Nephron progenitor cell (in vitro differentiated cells): ENCODE measurements at regions not wholly inside any gene's neighbourhood (a gene's known extent, or its start where the extent isn't known, plus 50 kb on each side); places are given as distances from the start of the nearest gene placed in this dataset.
"Not testable (repeated sequence)": the region's sequence is repeated elsewhere in the genome, so short reads cannot be mapped to it uniquely, and the experiment has no call there.

Experiments
- DNase-seq: peaks from one replicate; pipeline ENCODE4 v3.0.0; 2021
- H3K27ac Mint-ChIP-seq: 2 replicates; pipeline ENCODE4 v1.8.0; 2021; ENCODE audit warnings: mild to moderate bottlenecking, moderate library complexity, mixed read lengths
- H3K27me3 Mint-ChIP-seq: 2 replicates; pipeline ENCODE4 v1.8.0; 2021; ENCODE audit warnings: mild to moderate bottlenecking, low read depth, mixed read lengths; ENCODE audit not compliant: poor library complexity
- H3K36me3 Mint-ChIP-seq: 2 replicates; pipeline ENCODE4 v1.8.0; 2021; ENCODE audit warnings: low read depth, mixed read lengths
- H3K4me1 Mint-ChIP-seq: 2 replicates; pipeline ENCODE4 v1.8.0; 2021; ENCODE audit warnings: mixed read lengths
- H3K4me3 Mint-ChIP-seq: 2 replicates; pipeline ENCODE4 v1.8.0; 2021; ENCODE audit warnings: mild to moderate bottlenecking, moderate library complexity, mixed read lengths
- H3K9me3 Mint-ChIP-seq: 2 replicates; pipeline ENCODE4 v1.8.0; 2021; ENCODE audit warnings: mild to moderate bottlenecking, moderate library complexity, mixed read lengths
- CTCF ChIP-seq: fragments of 200-600 bp; sonication (generic); IDR thresholded peaks from 2 replicates; pipeline ENCODE4 v1.5.0; 2021; ENCODE audit warnings: antibody characterized with exemption

GRCh38 chr16:29250469-29250868 is 156.0 kb downstream of the NPIPB11 start:
- H3K9me3 Mint-ChIP-seq, result peaks cover 26% of the 10 kb centered on the region
- H3K27ac Mint-ChIP-seq, H3K36me3 Mint-ChIP-seq, DNase-seq, H3K4me3 Mint-ChIP-seq: not testable (repeated sequence)
- H3K27me3 Mint-ChIP-seq, result peaks cover 22% of the 10 kb centered on the region
- H3K4me1 Mint-ChIP-seq, result peaks cover 25% of the 10 kb centered on the region

GRCh38 chr16:29248940-29249318 is 157.6 kb downstream of the NPIPB11 start:
- Mint-ChIP-seq H3K27me3 (peaks cover 19% of the 10 kb centered on the region), H3K9me3 (peaks cover 28% of the 10 kb centered on the region), H3K4me1 (peaks cover 25% of the 10 kb centered on the region), H3K27ac (peak overlapping the region; percentile 88)
- not testable (repeated sequence) for DNase-seq, H3K4me3 Mint-ChIP-seq, H3K36me3 Mint-ChIP-seq

- not testable (repeated sequence) for H3K36me3 Mint-ChIP-seq, DNase-seq, H3K4me3 Mint-ChIP-seq
- H3K27ac Mint-ChIP-seq, result peak overlapping the region; percentile 88
- H3K9me3 Mint-ChIP-seq, result peaks cover 28% of the 10 kb centered on the region
- peaks cover 19% of the 10 kb centered on the region for H3K27me3 Mint-ChIP-seq
- peaks cover 25% of the 10 kb centered on the region for H3K4me1 Mint-ChIP-seq
Measured at GRCh38 chr16:29248306-29248939, 158.1 kb downstream of the NPIPB11 start.

GRCh38 chr16:29246091-29246490 is 160.4 kb downstream of the NPIPB11 start:
- H3K4me3 Mint-ChIP-seq, DNase-seq, H3K27ac Mint-ChIP-seq, H3K36me3 Mint-ChIP-seq: not testable (repeated sequence)
- Mint-ChIP-seq H3K9me3 (peaks cover 28% of the 10 kb centered on the region), H3K4me1 (peaks cover 19% of the 10 kb centered on the region), H3K27me3 (peaks cover 23% of the 10 kb centered on the region)

GRCh38 chr16:29237971-29238370 is 168.5 kb downstream of the NPIPB11 start:
- H3K27me3 Mint-ChIP-seq, result peaks cover 38% of the 10 kb centered on the region
- peaks cover 21% of the 10 kb centered on the region for H3K9me3 Mint-ChIP-seq
- no peak overlapping the region for H3K4me3 Mint-ChIP-seq
- no peak overlapping the region for H3K27ac Mint-ChIP-seq
- no peak for TF ChIP-seq CTCF
- no peaks in the 10 kb centered on the region for H3K36me3 Mint-ChIP-seq
- peaks cover 11% of the 10 kb centered on the region for H3K4me1 Mint-ChIP-seq
- DNase-seq, result no peak

- peaks cover 11% of the 10 kb centered on the region for H3K4me1 Mint-ChIP-seq
- H3K36me3 Mint-ChIP-seq, DNase-seq, H3K4me3 Mint-ChIP-seq: not testable (repeated sequence)
- H3K9me3 Mint-ChIP-seq, result peaks cover 21% of the 10 kb centered on the region
- H3K27me3 Mint-ChIP-seq, result peaks cover 39% of the 10 kb centered on the region
- H3K27ac Mint-ChIP-seq, result peak overlapping the region; percentile 45
Measured at GRCh38 chr16:29237495-29237894, 169.0 kb downstream of the NPIPB11 start.

- not testable (repeated sequence) for H3K36me3 Mint-ChIP-seq, H3K4me3 Mint-ChIP-seq, DNase-seq, H3K27ac Mint-ChIP-seq
- Mint-ChIP-seq H3K9me3 (peaks cover 21% of the 10 kb centered on the region), H3K27me3 (peaks cover 39% of the 10 kb centered on the region), H3K4me1 (peaks cover 11% of the 10 kb centered on the region)
Measured at GRCh38 chr16:29237023-29237422, 169.5 kb downstream of the NPIPB11 start.

GRCh38 chr16:29235836-29236370 is 170.6 kb downstream of the NPIPB11 start:
- not testable (repeated sequence) for H3K36me3 Mint-ChIP-seq, DNase-seq, H3K4me3 Mint-ChIP-seq
- peak overlapping the region; percentile 74 for H3K27ac Mint-ChIP-seq
- peaks cover 18% of the 10 kb centered on the region for H3K4me1 Mint-ChIP-seq
- peaks cover 33% of the 10 kb centered on the region for H3K27me3 Mint-ChIP-seq
- peaks cover 21% of the 10 kb centered on the region for H3K9me3 Mint-ChIP-seq

- not testable (repeated sequence) for H3K4me3 Mint-ChIP-seq, H3K36me3 Mint-ChIP-seq, DNase-seq
- peaks cover 30% of the 10 kb centered on the region for H3K4me1 Mint-ChIP-seq
- H3K9me3 Mint-ChIP-seq, result peaks cover 16% of the 10 kb centered on the region
- H3K27ac Mint-ChIP-seq, result peak overlapping the region; percentile 26
- H3K27me3 Mint-ChIP-seq, result peaks cover 22% of the 10 kb centered on the region
Measured at GRCh38 chr16:29234536-29235275, 171.8 kb downstream of the NPIPB11 start.

- Mint-ChIP-seq H3K27me3 (peaks cover 19% of the 10 kb centered on the region), H3K27ac (peak overlapping the region; percentile 26), H3K4me1 (peaks cover 31% of the 10 kb centered on the region)
- H3K36me3 Mint-ChIP-seq, H3K4me3 Mint-ChIP-seq, H3K9me3 Mint-ChIP-seq, DNase-seq: not testable (repeated sequence)
Measured at GRCh38 chr16:29233705-29234404, 172.7 kb downstream of the NPIPB11 start.
